ENCODE measurements at regions not wholly inside any gene's neighbourhood (a gene's known extent, or its start where the extent isn't known, plus 50 kb on each side); places are given as distances from the start of the nearest gene placed in this dataset.
"Not testable (repeated sequence)": the region's sequence is repeated elsewhere in the genome, so short reads cannot be mapped to it uniquely, and the experiment has no call there.

DNA sequence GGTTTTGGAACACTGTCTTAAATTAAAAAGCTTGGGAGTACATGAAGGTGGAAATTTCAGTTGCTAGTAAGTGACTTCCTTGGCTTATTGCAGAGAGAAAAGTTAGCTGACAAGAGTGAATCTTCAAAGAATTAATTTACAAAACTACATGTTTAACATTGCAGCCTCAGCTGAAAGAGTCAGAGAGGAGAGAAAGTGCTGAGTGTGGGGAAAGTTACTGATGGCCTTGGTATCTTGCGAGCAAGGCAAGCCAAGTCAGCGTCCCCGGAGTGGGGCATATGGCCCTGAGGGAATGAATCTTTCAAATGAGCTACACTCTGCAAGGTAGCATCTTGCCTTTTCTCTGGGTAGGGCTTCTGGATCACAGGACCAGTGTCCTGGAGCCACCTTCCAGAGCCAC lies 131.3 kb downstream of the LPIN1 start:
- Mint-ChIP-seq H3K4me1 (no peaks in the 10 kb centered on the region), H3K27ac (no peak overlapping the region), H3K9me3 (peaks cover 5% of the 10 kb centered on the region), H3K27me3 (peaks cover 9% of the 10 kb centered on the region), H3K4me3 (no peak overlapping the region), H3K36me3 (no peaks in the 10 kb centered on the region)
- DNase-seq = no peak
- CTCF ChIA-PET = no interaction called here

DNA sequence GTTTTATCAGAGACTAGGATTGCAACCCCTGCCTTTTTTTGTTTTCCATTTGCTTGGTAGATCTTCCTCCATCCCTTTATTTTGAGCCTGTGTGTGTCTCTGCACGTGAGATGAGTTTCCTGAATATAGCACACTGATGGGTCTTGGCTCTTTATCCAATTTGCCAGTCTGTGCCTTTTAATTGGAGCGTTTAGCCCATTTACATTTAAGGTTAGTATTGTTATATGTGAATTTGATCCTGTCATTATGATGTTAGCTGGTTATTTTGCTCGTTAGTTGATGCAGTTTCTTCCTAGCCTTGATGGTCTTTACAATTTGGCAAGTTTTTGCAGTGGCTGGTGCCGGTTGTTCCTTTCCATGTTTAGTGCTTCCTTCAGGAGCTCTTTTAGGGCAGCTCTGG lies 138.8 kb downstream of the LPIN1 start:
- DNase-seq, H3K27me3 Mint-ChIP-seq, H3K27ac Mint-ChIP-seq, CTCF ChIA-PET, H3K4me3 Mint-ChIP-seq, H3K4me1 Mint-ChIP-seq, H3K36me3 Mint-ChIP-seq: not testable (repeated sequence)
- peaks cover 17% of the 10 kb centered on the region for H3K9me3 Mint-ChIP-seq

DNA sequence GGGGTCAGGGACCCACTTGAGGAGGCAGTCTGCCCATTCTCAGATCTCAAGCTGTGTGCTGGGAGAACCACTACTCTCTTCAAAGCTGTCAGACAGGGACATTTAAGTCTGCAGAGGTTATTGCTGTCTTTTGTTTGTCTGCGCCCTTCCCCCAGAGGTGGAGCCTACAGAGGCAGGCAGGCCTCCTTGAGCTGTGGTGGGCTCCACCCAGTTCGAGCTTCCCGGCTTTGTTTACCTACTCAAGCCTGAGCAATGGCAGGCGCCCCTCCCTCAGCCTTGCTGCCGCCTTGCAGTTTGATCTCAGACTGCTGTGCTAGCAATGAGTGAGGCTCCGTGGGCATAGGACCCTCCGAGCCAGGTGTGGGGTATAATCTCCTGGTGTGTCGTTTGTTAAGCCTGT lies 140.5 kb downstream of the LPIN1 start:
- H3K4me3 Mint-ChIP-seq, H3K27ac Mint-ChIP-seq, H3K4me1 Mint-ChIP-seq, H3K27me3 Mint-ChIP-seq, CTCF ChIA-PET, H3K36me3 Mint-ChIP-seq, DNase-seq: not testable (repeated sequence)
- H3K9me3 Mint-ChIP-seq = peaks cover 15% of the 10 kb centered on the region

DNA sequence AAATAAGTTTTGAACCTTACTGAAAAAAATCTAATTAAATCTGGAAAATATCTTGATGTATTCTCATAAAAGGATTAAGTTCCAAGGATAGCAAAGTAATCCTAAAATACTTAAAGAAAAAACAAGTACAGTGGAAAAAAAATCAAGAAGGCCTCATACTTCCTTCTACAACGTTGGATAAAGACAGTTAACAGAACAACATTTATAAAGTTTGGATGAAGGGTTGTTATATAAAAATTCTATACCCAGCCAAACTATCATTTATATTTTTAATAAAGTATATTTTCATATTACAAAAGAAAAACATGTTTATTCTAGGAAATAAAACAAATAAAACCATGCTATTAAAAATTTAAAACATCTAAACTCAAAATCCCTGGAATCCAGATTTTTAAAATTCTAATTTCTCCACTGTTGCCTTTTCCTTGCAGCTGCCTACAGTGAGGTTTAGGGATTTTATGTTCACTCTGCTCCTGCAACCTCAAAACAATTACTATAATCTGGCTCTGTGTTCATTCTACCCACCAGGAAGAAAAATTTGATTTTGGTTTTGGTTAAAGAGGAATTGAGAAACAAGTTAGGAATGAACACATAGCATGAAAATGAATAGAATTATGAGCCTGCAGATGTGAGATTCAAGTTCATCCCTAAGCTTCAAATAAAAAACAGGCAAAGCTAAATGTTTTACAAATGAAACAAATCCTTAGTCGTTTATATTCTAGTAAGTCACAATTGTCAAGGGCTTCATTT lies 142.8 kb downstream of the LPIN1 start:
- no peaks in the 10 kb centered on the region for H3K36me3 Mint-ChIP-seq
- no peak overlapping the region for H3K27ac Mint-ChIP-seq
- no peaks in the 10 kb centered on the region for H3K4me1 Mint-ChIP-seq
- H3K9me3 Mint-ChIP-seq = peaks cover 20% of the 10 kb centered on the region
- H3K4me3 Mint-ChIP-seq = no peak overlapping the region
- CTCF ChIA-PET = no interaction called here
- peaks cover 7% of the 10 kb centered on the region for H3K27me3 Mint-ChIP-seq
- DNase-seq = no peak

DNA sequence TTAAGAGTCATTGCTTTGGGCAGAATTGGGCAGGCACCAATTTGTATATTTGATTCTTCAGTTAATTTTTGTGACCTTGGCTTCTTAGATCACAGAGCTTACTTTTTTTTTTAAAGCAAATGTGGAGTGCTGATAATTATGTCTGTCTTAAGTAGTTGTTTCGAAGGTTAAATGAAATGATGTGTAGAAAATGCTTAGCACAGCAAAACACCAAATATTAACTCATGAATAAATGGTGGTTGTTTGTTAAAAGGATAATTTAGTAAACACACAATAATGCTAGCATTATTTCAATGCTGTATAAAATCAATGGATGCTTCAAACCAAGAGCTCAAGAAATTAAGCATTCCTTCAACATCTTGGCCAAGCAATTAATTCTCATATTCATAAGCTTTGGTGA lies 143.4 kb downstream of the LPIN1 start:
- Mint-ChIP-seq H3K4me1 (no peaks in the 10 kb centered on the region), H3K27ac (no peak overlapping the region), H3K27me3 (peaks cover 7% of the 10 kb centered on the region), H3K9me3 (peaks cover 21% of the 10 kb centered on the region), H3K4me3 (no peak overlapping the region), H3K36me3 (no peaks in the 10 kb centered on the region)
- CTCF ChIA-PET = interaction anchor here (0.7 kb wide), 1 partner anchor 219 kb away, joined by 3 read pairs; no protein-coding TSS in a partner anchor
- DNase-seq = no peak

DNA sequence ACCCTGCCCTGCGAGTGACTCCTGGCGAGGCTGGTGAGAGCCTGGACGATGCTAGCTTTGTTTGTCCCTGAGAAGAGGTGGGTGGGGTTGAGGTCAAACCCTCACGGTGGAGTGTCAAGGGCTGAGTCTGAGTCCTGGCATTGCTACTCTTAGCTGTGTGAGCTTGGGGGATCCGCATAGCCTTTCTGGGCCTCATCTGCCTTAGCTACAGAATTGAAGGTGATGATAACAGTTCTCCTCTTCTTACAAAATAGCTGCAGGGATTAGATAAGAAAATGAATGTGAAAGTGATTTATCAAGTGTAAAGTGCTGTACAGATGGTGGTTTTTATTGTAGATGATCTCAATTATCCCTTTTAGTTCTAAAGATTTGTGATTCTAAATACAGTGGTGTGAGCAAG lies 144.6 kb downstream of the LPIN1 start:
- peaks cover 23% of the 10 kb centered on the region for H3K9me3 Mint-ChIP-seq
- CTCF ChIA-PET = no interaction called here
- no peak for DNase-seq
- peaks cover 3% of the 10 kb centered on the region for H3K27me3 Mint-ChIP-seq
- no peak overlapping the region for H3K27ac Mint-ChIP-seq
- no peaks in the 10 kb centered on the region for H3K4me1 Mint-ChIP-seq
- no peak overlapping the region for H3K4me3 Mint-ChIP-seq
- H3K36me3 Mint-ChIP-seq = no peaks in the 10 kb centered on the region

DNA sequence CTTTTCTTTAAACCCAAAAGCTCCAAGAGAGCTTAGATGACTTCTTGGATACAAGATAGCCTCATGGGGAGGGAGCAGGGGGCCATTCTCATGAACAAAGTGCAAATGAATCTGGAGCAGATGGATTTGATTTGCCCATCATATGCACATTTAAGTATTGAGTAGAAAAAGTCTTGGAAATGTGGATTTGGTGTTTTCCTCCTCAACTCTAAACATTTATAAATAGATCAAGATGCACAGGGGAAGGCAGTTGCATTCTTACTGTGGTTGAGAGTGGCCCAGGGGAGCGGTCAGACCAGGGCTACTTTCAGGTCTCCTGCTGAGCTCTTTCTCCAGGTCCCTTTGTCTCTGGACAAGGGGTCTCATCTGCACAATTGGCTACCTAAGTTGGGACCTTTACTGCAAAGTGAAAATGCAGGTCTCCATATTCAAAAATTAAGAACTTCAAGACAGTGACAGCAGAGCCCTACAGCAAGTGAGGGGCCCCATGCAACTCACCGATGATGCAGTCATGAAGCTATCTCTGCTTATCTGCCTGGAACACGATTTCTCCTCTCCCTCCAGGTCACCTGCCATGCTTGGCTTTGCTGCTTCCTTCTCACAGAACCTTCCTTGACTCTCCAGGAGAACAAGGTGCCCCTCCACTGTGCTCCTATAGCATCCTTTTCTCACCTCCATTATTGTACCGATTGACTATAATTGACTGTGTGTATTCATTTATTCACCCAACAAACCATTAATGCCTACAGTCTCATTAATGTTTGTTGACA lies 145.4 kb downstream of the LPIN1 start:
- H3K27me3 Mint-ChIP-seq = no peaks in the 10 kb centered on the region
- H3K36me3 Mint-ChIP-seq = no peaks in the 10 kb centered on the region
- CTCF ChIA-PET = no interaction called here
- DNase-seq = no peak
- no peaks in the 10 kb centered on the region for H3K4me1 Mint-ChIP-seq
- no peak overlapping the region for H3K4me3 Mint-ChIP-seq
- peaks cover 23% of the 10 kb centered on the region for H3K9me3 Mint-ChIP-seq
- H3K27ac Mint-ChIP-seq = no peak overlapping the region

DNA sequence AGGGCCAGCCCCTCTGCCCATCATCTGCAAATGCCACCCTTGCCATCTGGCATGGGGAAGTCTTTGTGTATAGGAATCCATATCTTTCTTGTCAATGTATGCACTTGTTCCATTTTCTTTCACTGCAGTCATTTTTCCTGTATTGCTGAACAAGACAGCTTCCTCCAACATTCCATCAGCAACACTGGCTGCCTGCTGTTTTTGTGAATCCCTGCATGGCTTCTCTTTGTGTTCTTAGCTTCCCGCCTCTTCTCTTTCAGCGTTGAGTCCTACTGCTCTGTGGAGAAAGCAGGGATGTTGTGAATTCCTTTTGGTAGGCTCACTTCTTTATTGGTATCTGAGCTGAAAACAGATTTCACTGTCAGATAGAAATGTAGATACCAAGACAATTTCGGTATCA lies 150.0 kb downstream of the LPIN1 start:
- CTCF ChIA-PET = no interaction called here
- no peaks in the 10 kb centered on the region for H3K4me1 Mint-ChIP-seq
- no peak overlapping the region for H3K4me3 Mint-ChIP-seq
- H3K9me3 Mint-ChIP-seq = peaks cover 13% of the 10 kb centered on the region
- DNase-seq = no peak
- H3K27me3 Mint-ChIP-seq = no peaks in the 10 kb centered on the region
- no peak overlapping the region for H3K27ac Mint-ChIP-seq
- H3K36me3 Mint-ChIP-seq = no peaks in the 10 kb centered on the region

DNA sequence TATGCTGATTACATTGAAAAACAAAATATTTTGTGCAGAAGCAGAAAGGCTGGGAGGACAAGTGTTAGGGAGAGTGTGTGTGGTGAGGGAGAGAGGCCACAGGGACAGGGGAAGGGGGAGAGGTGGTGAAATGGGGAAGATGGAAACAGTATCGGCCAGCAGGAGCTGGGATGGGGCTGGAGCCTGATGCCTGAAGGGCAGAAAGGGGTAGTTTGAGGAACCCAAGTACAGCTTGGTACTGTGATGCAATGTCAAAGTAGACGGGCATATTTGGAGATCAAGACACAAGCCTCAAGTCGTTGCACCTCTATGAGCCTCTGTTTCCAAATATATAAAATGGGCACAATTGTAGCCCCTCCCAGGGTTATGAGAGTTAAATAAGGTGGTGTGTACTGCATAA lies 152.1 kb downstream of the LPIN1 start:
- Mint-ChIP-seq H3K27ac (no peak overlapping the region), H3K36me3 (no peaks in the 10 kb centered on the region), H3K27me3 (peaks cover 6% of the 10 kb centered on the region), H3K9me3 (peaks cover 5% of the 10 kb centered on the region), H3K4me1 (no peaks in the 10 kb centered on the region), H3K4me3 (no peak overlapping the region)
- no peak for DNase-seq
- CTCF ChIA-PET = no interaction called here

DNA sequence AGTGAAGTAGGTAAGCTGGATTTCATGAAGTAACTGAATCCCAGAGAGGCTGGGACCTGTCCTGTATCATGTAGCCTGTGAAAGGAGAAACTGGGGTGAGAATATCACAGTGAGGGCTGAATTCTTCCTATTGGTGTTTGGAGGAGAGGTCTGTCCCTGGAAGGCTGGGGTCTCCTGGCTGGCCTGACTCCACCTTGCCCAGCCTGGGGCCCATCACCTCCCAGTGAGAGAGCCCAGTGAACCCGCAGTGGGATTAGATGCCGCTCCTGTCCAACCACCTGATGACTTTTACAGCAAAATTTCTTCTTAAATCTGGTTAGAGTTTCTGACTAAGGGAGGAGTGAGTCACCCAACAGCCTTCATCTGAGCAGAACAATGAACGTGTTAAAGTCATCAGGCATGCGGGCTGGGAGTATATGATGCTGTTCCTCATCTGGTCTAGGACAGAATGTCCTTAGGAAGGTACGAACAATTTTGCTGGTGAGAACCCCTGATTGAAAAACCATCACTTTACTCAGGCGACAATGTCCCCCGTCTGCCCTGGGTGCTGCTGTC lies 152.9 kb downstream of the LPIN1 start:
- no peaks in the 10 kb centered on the region for H3K36me3 Mint-ChIP-seq
- no peak overlapping the region for H3K4me3 Mint-ChIP-seq
- no peak for DNase-seq
- peaks cover 5% of the 10 kb centered on the region for H3K9me3 Mint-ChIP-seq
- no peaks in the 10 kb centered on the region for H3K4me1 Mint-ChIP-seq
- CTCF ChIA-PET = no interaction called here
- H3K27ac Mint-ChIP-seq = no peak overlapping the region
- peaks cover 6% of the 10 kb centered on the region for H3K27me3 Mint-ChIP-seq

DNA sequence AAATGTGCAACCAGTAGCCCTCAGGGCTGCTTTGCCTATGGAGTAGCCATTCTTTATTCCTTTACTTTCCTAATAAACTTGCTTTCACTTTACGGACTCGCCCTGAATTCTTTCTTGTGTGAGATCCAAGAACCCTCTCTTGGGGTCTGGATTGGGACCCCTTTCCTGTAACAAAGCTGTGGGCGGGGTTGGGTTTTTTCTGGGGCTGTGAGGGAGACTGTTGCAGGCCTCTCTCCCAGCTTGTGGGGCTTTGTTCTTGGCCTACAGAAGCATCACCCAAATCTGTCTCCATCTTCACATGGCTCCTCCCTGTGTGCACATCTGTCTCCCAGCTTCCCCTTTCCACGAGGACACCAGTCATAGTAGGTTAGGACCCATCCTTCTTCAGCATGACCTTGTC lies 154.5 kb downstream of the LPIN1 start:
- DNase-seq, CTCF ChIA-PET, H3K36me3 Mint-ChIP-seq, H3K4me1 Mint-ChIP-seq, H3K4me3 Mint-ChIP-seq, H3K9me3 Mint-ChIP-seq, H3K27me3 Mint-ChIP-seq, H3K27ac Mint-ChIP-seq: not testable (repeated sequence)

DNA sequence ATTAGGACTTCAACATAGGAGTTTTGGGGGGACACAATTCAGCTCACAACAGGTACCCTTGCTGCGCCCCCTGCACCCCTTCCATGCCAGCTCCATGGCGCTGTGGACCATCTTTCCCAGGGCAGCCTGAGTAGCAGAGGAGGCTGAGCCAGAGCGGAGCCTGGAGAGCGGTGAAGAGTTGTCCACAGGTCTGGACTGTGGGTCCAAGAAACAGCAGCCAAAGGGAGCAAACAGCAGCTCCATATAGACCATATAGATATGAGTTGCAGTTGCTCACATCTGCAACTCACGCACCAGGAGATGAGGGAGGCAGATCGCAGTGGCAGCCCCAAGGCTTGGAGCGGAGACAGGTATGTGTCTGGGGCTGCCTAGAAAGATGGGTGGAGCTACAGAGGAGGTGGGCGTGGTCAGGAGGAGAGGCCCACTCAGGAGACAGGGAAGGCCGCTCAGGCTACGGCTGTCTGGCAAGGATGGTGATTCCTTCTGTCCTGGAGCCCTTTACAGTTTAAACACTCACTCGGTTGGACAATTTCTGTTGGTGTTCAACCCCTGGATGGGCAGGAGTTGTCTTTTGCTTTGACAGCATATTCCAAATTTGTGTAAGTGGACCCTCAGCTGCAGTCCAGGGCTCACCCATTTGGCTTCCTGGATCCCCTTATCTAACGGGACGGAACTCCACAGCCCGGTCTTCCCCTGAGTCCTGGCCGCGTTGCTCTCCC lies 155.1 kb downstream of the LPIN1 start:
- H3K4me3 Mint-ChIP-seq = no peak overlapping the region
- H3K27me3 Mint-ChIP-seq = peaks cover 6% of the 10 kb centered on the region
- H3K4me1 Mint-ChIP-seq = no peaks in the 10 kb centered on the region
- no peaks in the 10 kb centered on the region for H3K36me3 Mint-ChIP-seq
- H3K9me3 Mint-ChIP-seq = no peaks in the 10 kb centered on the region
- no peak for DNase-seq
- CTCF ChIA-PET = no interaction called here
- H3K27ac Mint-ChIP-seq = no peak overlapping the region

DNA sequence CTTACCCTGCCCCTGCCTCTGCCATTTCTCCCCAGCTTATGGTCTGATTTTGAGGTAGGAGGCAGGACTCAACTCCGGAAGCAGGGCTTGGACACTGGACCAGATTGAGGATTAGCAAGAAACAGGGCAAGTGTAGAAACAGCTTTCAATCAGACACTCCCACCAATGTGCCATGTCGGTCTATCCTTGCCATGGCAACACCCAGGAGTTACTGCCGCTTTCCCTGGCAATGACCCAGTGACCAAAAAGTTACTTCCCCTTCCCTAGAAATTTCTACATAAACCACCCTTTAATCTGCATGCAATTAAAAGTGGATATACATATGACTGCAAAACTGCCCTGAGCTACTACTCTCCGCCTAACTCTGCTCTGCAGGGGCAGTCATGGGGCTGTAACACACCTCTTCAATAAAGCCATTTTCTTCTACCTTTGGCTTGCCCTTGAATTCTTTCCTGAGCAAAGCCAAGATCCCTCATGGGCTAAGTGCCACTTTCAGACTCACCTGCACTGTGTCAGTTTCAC lies 156.7 kb downstream of the LPIN1 start:
- DNase-seq = no peak
- CTCF ChIA-PET = no interaction called here
- Mint-ChIP-seq H3K27me3 (peaks cover 6% of the 10 kb centered on the region), H3K9me3 (no peaks in the 10 kb centered on the region), H3K4me3 (no peak overlapping the region), H3K4me1 (no peaks in the 10 kb centered on the region), H3K27ac (no peak overlapping the region), H3K36me3 (no peaks in the 10 kb centered on the region)

DNA sequence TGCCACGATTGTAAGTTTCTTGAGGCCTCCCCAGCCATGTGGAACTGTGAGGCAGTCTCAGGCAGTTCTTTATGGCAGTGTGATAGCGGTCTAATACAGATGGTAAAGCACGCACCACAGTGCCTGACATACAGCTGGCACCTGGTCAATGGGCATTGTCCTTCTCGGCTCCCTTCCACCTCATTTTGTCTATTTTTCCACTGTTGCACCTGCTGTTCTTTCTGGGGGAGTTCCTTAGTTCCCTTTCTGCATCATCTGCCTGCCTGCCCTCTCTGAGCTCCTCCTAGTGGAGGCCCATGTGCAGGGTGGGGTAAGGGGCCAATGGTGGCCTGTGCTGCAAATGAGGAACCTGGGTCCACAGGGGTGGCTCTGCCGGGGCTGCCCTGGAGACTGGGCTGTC lies 157.6 kb downstream of the LPIN1 start:
- Mint-ChIP-seq H3K36me3 (no peaks in the 10 kb centered on the region), H3K4me1 (no peaks in the 10 kb centered on the region), H3K27ac (no peak overlapping the region), H3K27me3 (peaks cover 6% of the 10 kb centered on the region), H3K4me3 (no peak overlapping the region), H3K9me3 (no peaks in the 10 kb centered on the region)
- CTCF ChIA-PET = no interaction called here
- DNase-seq = no peak
